ENCODE measurements at regions not wholly inside any gene's neighbourhood (a gene's known extent, or its start where the extent isn't known, plus 50 kb on each side); places are given as distances from the start of the nearest gene placed in this dataset.

- H3K36me3 ChIP-seq (ENCODE audit: insufficient read depth): no peaks in the 10 kb centered on the region
These were observed 393.9 kb upstream of the RGS6 start for GRCh38 chr14:71538288-71538687.

GRCh38 chr14:71538938-71539649 lies 393.1 kb upstream of the RGS6 start:
- Histone ChIP-seq H3K9ac (no peak overlapping the region), H3K4me2 (no peak overlapping the region), H2AFZ (ENCODE audit: low read depth) (no peak overlapping the region), H3K27ac (no peak overlapping the region), H3K79me2 (ENCODE audit: insufficient read depth, low read depth) (no peaks in the 10 kb centered on the region), H3K4me1 (ENCODE audit: low read depth, poor library complexity, severe bottlenecking) (no peaks in the 10 kb centered on the region), H4K20me1 (ENCODE audit: insufficient read depth) (no peaks in the 10 kb centered on the region), H3K27me3 (ENCODE audit: insufficient read depth, low read depth) (no peaks in the 10 kb centered on the region), H3K36me3 (ENCODE audit: insufficient read depth) (no peaks in the 10 kb centered on the region), H3K4me3 (IDR thresholded peaks at IDR 0.05; ENCODE audit: insufficient read depth, low read depth, low read length) (no peak overlapping the region)
- TF ChIP-seq CTCF (conservative IDR thresholded peaks at IDR 0.05; ENCODE audit: low read depth, low read length): no peak

More at GRCh38 chr14:71538288-71538687, 393.9 kb upstream of the RGS6 start:
- H3K79me2 ChIP-seq (ENCODE audit: insufficient read depth, low read depth): no peaks in the 10 kb centered on the region
- no peak overlapping the region for H3K9ac ChIP-seq
- H3K4me3 ChIP-seq (IDR thresholded peaks at IDR 0.05; ENCODE audit: insufficient read depth, low read depth, low read length): no peak overlapping the region
- no peak overlapping the region for H3K4me2 ChIP-seq
- H2AFZ ChIP-seq (ENCODE audit: low read depth): no peak overlapping the region
- H3K4me1 ChIP-seq (ENCODE audit: low read depth, poor library complexity, severe bottlenecking): no peaks in the 10 kb centered on the region
- no peak for TF ChIP-seq CTCF (conservative IDR thresholded peaks at IDR 0.05; ENCODE audit: low read depth, low read length)
- H4K20me1 ChIP-seq (ENCODE audit: insufficient read depth): no peaks in the 10 kb centered on the region
- H3K27me3 ChIP-seq (ENCODE audit: insufficient read depth, low read depth): no peaks in the 10 kb centered on the region
- H3K27ac ChIP-seq: no peak overlapping the region

GRCh38 chr14:71539650-71540285 lies 392.5 kb upstream of the RGS6 start:
- H3K27ac ChIP-seq: no peak overlapping the region
- H3K9ac ChIP-seq: no peak overlapping the region
- H2AFZ ChIP-seq (ENCODE audit: low read depth): no peak overlapping the region
- no peaks in the 10 kb centered on the region for H4K20me1 ChIP-seq (ENCODE audit: insufficient read depth)
- no peaks in the 10 kb centered on the region for H3K36me3 ChIP-seq (ENCODE audit: insufficient read depth)
- no peak overlapping the region for H3K4me3 ChIP-seq (IDR thresholded peaks at IDR 0.05; ENCODE audit: insufficient read depth, low read depth, low read length)
- no peaks in the 10 kb centered on the region for H3K27me3 ChIP-seq (ENCODE audit: insufficient read depth, low read depth)
- no peak for TF ChIP-seq CTCF (conservative IDR thresholded peaks at IDR 0.05; ENCODE audit: low read depth, low read length)
- H3K4me1 ChIP-seq (ENCODE audit: low read depth, poor library complexity, severe bottlenecking): no peaks in the 10 kb centered on the region
- no peaks in the 10 kb centered on the region for H3K79me2 ChIP-seq (ENCODE audit: insufficient read depth, low read depth)
- no peak overlapping the region for H3K4me2 ChIP-seq

- Histone ChIP-seq H2AFZ (ENCODE audit: low read depth) (no peak overlapping the region), H4K20me1 (ENCODE audit: insufficient read depth) (no peaks in the 10 kb centered on the region), H3K36me3 (ENCODE audit: insufficient read depth) (no peaks in the 10 kb centered on the region), H3K27ac (no peak overlapping the region), H3K27me3 (ENCODE audit: insufficient read depth, low read depth) (no peaks in the 10 kb centered on the region), H3K4me1 (ENCODE audit: low read depth, poor library complexity, severe bottlenecking) (no peaks in the 10 kb centered on the region), H3K4me2 (no peak overlapping the region), H3K9ac (no peak overlapping the region), H3K4me3 (IDR thresholded peaks at IDR 0.05; ENCODE audit: insufficient read depth, low read depth, low read length) (no peak overlapping the region), H3K79me2 (ENCODE audit: insufficient read depth, low read depth) (no peaks in the 10 kb centered on the region)
- no peak for TF ChIP-seq CTCF (conservative IDR thresholded peaks at IDR 0.05; ENCODE audit: low read depth, low read length)
These were observed 391.0 kb upstream of the RGS6 start for GRCh38 chr14:71541271-71541670.
